Upper lobe of left lung (tissue), 4 donors: ENCODE measurements at regions not wholly inside any gene's neighbourhood (a gene's known extent, or its start where the extent isn't known, plus 50 kb on each side); places are given as distances from the start of the nearest gene placed in this dataset.

Experiments
- EP300 ChIP-seq, 4 donors: sonication (generic); formaldehyde crosslinking; IDR thresholded peaks; one replicate each; pipeline ENCODE4 v1.5.1; 2017; ENCODE audit warnings: antibody characterized with exemption in 4 of 4, control low read depth in 2 of 4
- POLR2A ChIP-seq, 4 donors: fragments of 450-650 bp; IDR thresholded peaks; one replicate each; pipeline ENCODE4 v1.5.1; 2016 to 2017; ENCODE audit warnings: antibody characterized with exemption in 4 of 4, mild to moderate bottlenecking in 2 of 4
- TF ChIP-seq, protein P1 (sequence below), 6 experiments: fragments of 450-650 bp in 4 of 6; fragments of 200-600 bp in 2 of 6; sonication (generic) in 2 of 6; IDR thresholded peaks; one replicate each; pipeline ENCODE4 v1.5.1; 2016 to 2019; ENCODE audit warnings: antibody characterized with exemption in 6 of 6

DNA sequence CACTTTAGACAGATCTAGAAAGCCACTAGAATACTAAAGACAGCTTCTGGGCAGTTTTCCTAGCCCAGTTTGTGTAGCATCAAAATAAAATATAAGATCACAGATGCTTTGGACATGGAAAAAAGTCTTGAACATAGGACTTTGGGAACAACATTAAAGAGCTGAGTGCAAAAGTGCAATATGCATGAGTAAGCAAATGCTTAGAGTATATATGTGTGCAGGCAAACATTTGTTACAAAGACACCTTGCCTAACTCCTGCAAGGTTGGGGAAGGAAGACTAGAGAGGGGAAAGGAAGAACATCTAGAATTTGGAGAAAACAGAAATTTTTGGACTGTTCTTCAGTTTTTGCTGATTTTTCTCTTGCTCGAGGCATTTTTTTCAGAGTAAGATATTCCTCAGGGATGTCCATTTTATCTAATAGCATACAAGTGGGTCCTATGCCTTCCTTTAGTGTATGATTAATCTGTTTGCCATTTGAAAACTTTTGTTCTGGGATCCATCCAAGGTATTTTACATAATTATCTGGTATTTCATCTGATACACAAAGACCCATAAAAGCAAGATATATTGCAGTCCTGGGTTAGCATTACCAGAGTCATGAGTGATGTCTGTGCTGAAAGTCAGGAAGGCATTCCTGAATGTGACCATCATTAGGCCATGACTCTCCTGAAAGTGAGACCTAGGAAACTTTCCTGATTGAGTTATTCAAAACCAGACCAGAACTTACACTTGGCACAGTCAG is 142.0 kb upstream of the RGMB start:
- TF ChIP-seq EP300 (IDR thresholded peaks at IDR 0.05) = no peak
- TF ChIP-seq, protein P1, sequence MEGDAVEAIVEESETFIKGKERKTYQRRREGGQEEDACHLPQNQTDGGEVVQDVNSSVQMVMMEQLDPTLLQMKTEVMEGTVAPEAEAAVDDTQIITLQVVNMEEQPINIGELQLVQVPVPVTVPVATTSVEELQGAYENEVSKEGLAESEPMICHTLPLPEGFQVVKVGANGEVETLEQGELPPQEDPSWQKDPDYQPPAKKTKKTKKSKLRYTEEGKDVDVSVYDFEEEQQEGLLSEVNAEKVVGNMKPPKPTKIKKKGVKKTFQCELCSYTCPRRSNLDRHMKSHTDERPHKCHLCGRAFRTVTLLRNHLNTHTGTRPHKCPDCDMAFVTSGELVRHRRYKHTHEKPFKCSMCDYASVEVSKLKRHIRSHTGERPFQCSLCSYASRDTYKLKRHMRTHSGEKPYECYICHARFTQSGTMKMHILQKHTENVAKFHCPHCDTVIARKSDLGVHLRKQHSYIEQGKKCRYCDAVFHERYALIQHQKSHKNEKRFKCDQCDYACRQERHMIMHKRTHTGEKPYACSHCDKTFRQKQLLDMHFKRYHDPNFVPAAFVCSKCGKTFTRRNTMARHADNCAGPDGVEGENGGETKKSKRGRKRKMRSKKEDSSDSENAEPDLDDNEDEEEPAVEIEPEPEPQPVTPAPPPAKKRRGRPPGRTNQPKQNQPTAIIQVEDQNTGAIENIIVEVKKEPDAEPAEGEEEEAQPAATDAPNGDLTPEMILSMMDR (IDR thresholded peaks at IDR 0.05) = no peak
- TF ChIP-seq POLR2A (IDR thresholded peaks at IDR 0.05) = no peak
